ENCODE measurements at regions not wholly inside any gene's neighbourhood (a gene's known extent, or its start where the extent isn't known, plus 50 kb on each side); places are given as distances from the start of the nearest gene placed in this dataset.

- TF ChIP-seq ZNF384 (IDR thresholded peaks at IDR 0.05) (no peak), FOXK2 (IDR thresholded peaks at IDR 0.05) (no peak), SUZ12 (IDR thresholded peaks at IDR 0.05) (no peak), BHLHE40 (IDR thresholded peaks at IDR 0.05; ENCODE audit: borderline replicate concordance) (no peak)
Observed at GRCh38 chr12:78534311-78534710, 330.3 kb upstream of the SYT1 start.

Data from HEK293T (cell line).